NCI-H82 (cell line): ENCODE measurements at regions not wholly inside any gene's neighbourhood (a gene's known extent, or its start where the extent isn't known, plus 50 kb on each side); places are given as distances from the start of the nearest gene placed in this dataset.
"Not testable (repeated sequence)": the region's sequence is repeated elsewhere in the genome, so short reads cannot be mapped to it uniquely, and the experiment has no call there.

ENCODE experiments used
- DNase-seq: peaks from one replicate; lab custom pipeline; 2025; lab: John Stamatoyannopoulos, UW

GRCh38 chr13:108003626-108004025, 211.7 kb downstream of the LIG4 start:
- no peak for DNase-seq

- no peak for DNase-seq
These were observed 214.3 kb downstream of the LIG4 start for GRCh38 chr13:108000998-108001397.

- no peak for DNase-seq
These were observed 215.6 kb downstream of the LIG4 start for GRCh38 chr13:107999751-108000150.

- DNase-seq, result no peak
These were observed 221.2 kb downstream of the LIG4 start for GRCh38 chr13:107994137-107994536.

GRCh38 chr13:107993239-107993949, 221.9 kb downstream of the LIG4 start:
- DNase-seq, result no peak

GRCh38 chr13:107992542-107992941, 222.8 kb downstream of the LIG4 start:
- no peak for DNase-seq

GRCh38 chr13:107977071-107977574, 238.2 kb downstream of the LIG4 start:
- DNase-seq, result no peak

GRCh38 chr13:107976628-107977027, 238.7 kb downstream of the LIG4 start:
- DNase-seq, result no peak

GRCh38 chr13:107974409-107974808, 240.9 kb downstream of the LIG4 start:
- no peak for DNase-seq

- peak; percentile 32 for DNase-seq
These were observed 245.8 kb downstream of the LIG4 start for GRCh38 chr13:107969546-107969945.

- DNase-seq, result no peak
These were observed 246.9 kb downstream of the LIG4 start for GRCh38 chr13:107968470-107968869.

GRCh38 chr13:107964395-107964794, 250.9 kb downstream of the LIG4 start:
- DNase-seq, result peak; percentile 65

GRCh38 chr13:107961849-107962608, 253.3 kb downstream of the LIG4 start:
- DNase-seq, result no peak

- DNase-seq, result no peak
These were observed 255.0 kb downstream of the LIG4 start for GRCh38 chr13:107960301-107960700.

- no peak for DNase-seq
These were observed 258.4 kb downstream of the LIG4 start for GRCh38 chr13:107956889-107957288.

- DNase-seq, result peak; percentile 31
These were observed 273.2 kb downstream of the LIG4 start for GRCh38 chr13:107942030-107942617.

GRCh38 chr13:107941345-107942029, 273.8 kb downstream of the LIG4 start:
- DNase-seq, result no peak

GRCh38 chr13:107937848-107938247, 277.5 kb downstream of the LIG4 start:
- no peak for DNase-seq

- no peak for DNase-seq
These were observed 284.3 kb downstream of the LIG4 start for GRCh38 chr13:107931056-107931455.

GRCh38 chr13:107928762-107929161, 286.6 kb downstream of the LIG4 start:
- DNase-seq, result no peak

GRCh38 chr13:107927557-107927956, 287.8 kb downstream of the LIG4 start:
- DNase-seq, result no peak

- not testable (repeated sequence) for DNase-seq
These were observed 288.8 kb downstream of the LIG4 start for GRCh38 chr13:107926515-107926914.
